ENCODE measurements at regions not wholly inside any gene's neighbourhood (a gene's known extent, or its start where the extent isn't known, plus 50 kb on each side); places are given as distances from the start of the nearest gene placed in this dataset.

DNA sequence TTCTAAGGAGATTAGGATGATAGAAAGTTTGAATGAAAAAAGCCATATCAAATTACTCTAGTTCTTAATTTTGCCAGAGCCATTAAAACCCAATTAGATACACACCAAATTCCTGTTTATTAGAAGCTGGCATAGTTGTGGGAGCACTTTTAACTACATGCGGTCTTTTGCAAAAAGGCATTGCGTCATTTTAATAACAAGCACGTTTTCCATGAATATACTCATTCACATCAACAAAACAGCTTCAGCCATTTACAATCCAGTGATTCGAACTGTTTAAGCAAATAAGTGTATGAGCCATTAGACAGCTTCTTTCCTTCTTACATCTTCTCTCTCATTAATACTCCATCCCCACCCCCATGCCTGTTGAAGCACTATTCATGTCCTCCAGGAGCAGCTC, 109.5 kb upstream of the EOLA2 start:
- TF ChIP-seq, protein P1, sequence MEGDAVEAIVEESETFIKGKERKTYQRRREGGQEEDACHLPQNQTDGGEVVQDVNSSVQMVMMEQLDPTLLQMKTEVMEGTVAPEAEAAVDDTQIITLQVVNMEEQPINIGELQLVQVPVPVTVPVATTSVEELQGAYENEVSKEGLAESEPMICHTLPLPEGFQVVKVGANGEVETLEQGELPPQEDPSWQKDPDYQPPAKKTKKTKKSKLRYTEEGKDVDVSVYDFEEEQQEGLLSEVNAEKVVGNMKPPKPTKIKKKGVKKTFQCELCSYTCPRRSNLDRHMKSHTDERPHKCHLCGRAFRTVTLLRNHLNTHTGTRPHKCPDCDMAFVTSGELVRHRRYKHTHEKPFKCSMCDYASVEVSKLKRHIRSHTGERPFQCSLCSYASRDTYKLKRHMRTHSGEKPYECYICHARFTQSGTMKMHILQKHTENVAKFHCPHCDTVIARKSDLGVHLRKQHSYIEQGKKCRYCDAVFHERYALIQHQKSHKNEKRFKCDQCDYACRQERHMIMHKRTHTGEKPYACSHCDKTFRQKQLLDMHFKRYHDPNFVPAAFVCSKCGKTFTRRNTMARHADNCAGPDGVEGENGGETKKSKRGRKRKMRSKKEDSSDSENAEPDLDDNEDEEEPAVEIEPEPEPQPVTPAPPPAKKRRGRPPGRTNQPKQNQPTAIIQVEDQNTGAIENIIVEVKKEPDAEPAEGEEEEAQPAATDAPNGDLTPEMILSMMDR (IDR thresholded peaks at IDR 0.05): no peak
- no peak for TF ChIP-seq POLR2A (IDR thresholded peaks at IDR 0.05)
